H1 (cell line): ENCODE measurements at regions not wholly inside any gene's neighbourhood (a gene's known extent, or its start where the extent isn't known, plus 50 kb on each side); places are given as distances from the start of the nearest gene placed in this dataset.

ENCODE experiments used
- CTCF ChIA-PET: fragments of 300-600 bp; sonication (Branson Sonifier 250); formaldehyde crosslinking; loops from one replicate; lab custom pipeline; 2021; ENCODE audit not compliant: partially characterized antibody; lab: Charles Lee
- POLR2A ChIA-PET: fragments of 300-600 bp; sonication (Branson Sonifier 250); formaldehyde crosslinking; loops from one replicate; lab custom pipeline; 2021; ENCODE audit warnings: inconsistent platforms; ENCODE audit not compliant: partially characterized antibody; lab: Charles Lee
- DNase-seq, 2 experiments: peaks; one replicate each; pipeline versions ENCODE4 v3.0.0 to v3.0.0-alpha.2; 2010 to 2022; ENCODE audit warnings: low spot score in 2 of 2, low read depth in 1 of 2, mixed read lengths in 1 of 2
- FAIRE-seq: peaks from 2 replicates; lab custom pipeline; 2011; peaks lifted over from hg19 to GRCh38; lab: Jason Lieb, UNC
- H2AFZ ChIP-seq: 2 replicates; pipeline ENCODE4 v1.8.1; 2012; ENCODE audit warnings: low read length, inconsistent platforms
- H2AK5ac ChIP-seq: 2 replicates; pipeline ENCODE4 v1.6.1; 2013; ENCODE audit warnings: low read depth, low read length
- H2BK120ac ChIP-seq: replicated peaks from 2 replicates; pipeline ENCODE3; 2013; ENCODE audit warnings: low read depth, low read length, inconsistent platforms
- H2BK12ac ChIP-seq: 2 replicates; pipeline ENCODE4 v1.6.1; 2013; ENCODE audit warnings: low read depth, low read length
- H2BK15ac ChIP-seq: 2 replicates; pipeline ENCODE4 v1.6.1; 2013; ENCODE audit warnings: low read length
- H2BK20ac ChIP-seq: 2 replicates; pipeline ENCODE4 v1.6.1; 2013; ENCODE audit warnings: low read length
- H2BK5ac ChIP-seq: 2 replicates; pipeline ENCODE4 v1.6.1; 2013; ENCODE audit warnings: low read depth, low read length
- H3K14ac ChIP-seq: 2 replicates; pipeline ENCODE4 v1.6.1; 2013; ENCODE audit warnings: inconsistent platforms; ENCODE audit not compliant: insufficient read length
- H3K18ac ChIP-seq: 2 replicates; pipeline ENCODE4 v1.6.1; 2013; ENCODE audit warnings: low read length; ENCODE audit errors: extremely low read depth
- H3K23ac ChIP-seq: 2 replicates; pipeline ENCODE4 v1.6.1; 2013; ENCODE audit warnings: inconsistent platforms; ENCODE audit not compliant: insufficient read length
- H3K23me2 ChIP-seq: 2 replicates; pipeline ENCODE4 v1.6.1; 2013; ENCODE audit warnings: low read depth, low read length
- H3K27ac ChIP-seq: 2 replicates; pipeline ENCODE4 v1.6.1; 2011; ENCODE audit warnings: low read depth, low read length, inconsistent platforms
- H3K27me3 ChIP-seq, 4 experiments: replicated peaks in 1 of 4; 1 replicate in 1 of 4; 2 replicates in 3 of 4; pipeline versions ENCODE4 v1.6.1 to v1.8.1; 2011 to 2013; ENCODE audit warnings: low read length in 3 of 4, mild to moderate bottlenecking in 3 of 4, inconsistent platforms in 2 of 4, mixed read lengths in 2 of 4, moderate library complexity in 1 of 4; ENCODE audit not compliant: control insufficient read depth in 3 of 4, insufficient read depth in 3 of 4; ENCODE audit errors: extremely low read depth in 1 of 4
- H3K36me3 ChIP-seq, 4 experiments: 2 replicates each; pipeline versions ENCODE4 v1.6.1 to v1.8.1; 2011 to 2013; ENCODE audit warnings: mild to moderate bottlenecking in 4 of 4, low read length in 3 of 4, moderate library complexity in 2 of 4, control low read depth in 1 of 4, inconsistent platforms in 1 of 4; ENCODE audit not compliant: insufficient read depth in 4 of 4, control insufficient read depth in 2 of 4
- H3K4ac ChIP-seq: replicated peaks from 2 replicates; pipeline ENCODE3; 2013; ENCODE audit warnings: low read length, low read depth, mixed read lengths, inconsistent platforms; ENCODE audit not compliant: insufficient read length
- H3K4me1 ChIP-seq, 4 experiments: replicated peaks in 1 of 4; 1 replicate in 1 of 4; 2 replicates in 3 of 4; pipeline versions ENCODE4 v1.6.1 to v1.8.1; 2011 to 2013; ENCODE audit warnings: low read length in 3 of 4, inconsistent platforms in 2 of 4, mixed read lengths in 1 of 4; ENCODE audit not compliant: insufficient read depth in 4 of 4, control insufficient read depth in 3 of 4
- H3K4me2 ChIP-seq, 2 experiments: 2 replicates each; pipeline versions ENCODE4 v1.6.1 to v1.8.1; 2011 to 2013; ENCODE audit warnings: low read depth in 2 of 2, low read length in 2 of 2, control low read depth in 1 of 2, inconsistent platforms in 1 of 2, mild to moderate bottlenecking in 1 of 2; ENCODE audit not compliant: insufficient read depth in 1 of 2
- H3K4me3 ChIP-seq, 4 experiments: fragments of 200-600, 300-600 bp in 1 of 4; sonication (generic), shearing (Covaris generic), sonication (Bioruptor Twin) in 1 of 4; 2 replicates each; pipeline versions ENCODE4 v1.5.1 to v1.8.1; 2011 to 2016; ENCODE audit warnings: low read length in 4 of 4, low read depth in 3 of 4, control low read depth in 2 of 4, inconsistent platforms in 2 of 4, mild to moderate bottlenecking in 2 of 4, mixed read lengths in 1 of 4, moderate library complexity in 1 of 4; ENCODE audit not compliant: insufficient read depth in 2 of 4; ENCODE audit errors: extremely low read depth in 1 of 4
- H3K56ac ChIP-seq: replicated peaks from 2 replicates; pipeline ENCODE3; 2013; ENCODE audit warnings: low read depth, mild to moderate bottlenecking, mixed read lengths, low read length, inconsistent platforms; ENCODE audit not compliant: insufficient read length
- H3K79me1 ChIP-seq: 2 replicates; pipeline ENCODE4 v1.6.1; 2013; ENCODE audit warnings: low read depth, low read length, control low read depth
- H3K79me2 ChIP-seq, 2 experiments: 2 replicates each; pipeline versions ENCODE4 v1.6.1 to v1.8.1; 2012 to 2013; ENCODE audit warnings: low read length in 2 of 2, mild to moderate bottlenecking in 2 of 2, inconsistent platforms in 1 of 2; ENCODE audit not compliant: insufficient read depth in 2 of 2, control insufficient read depth in 1 of 2
- H3K9ac ChIP-seq, 4 experiments: replicated peaks in 1 of 4; 1 replicate in 1 of 4; 2 replicates in 3 of 4; pipeline versions ENCODE4 v1.6.1 to v1.8.1; 2011 to 2013; ENCODE audit warnings: low read depth in 3 of 4, low read length in 3 of 4, control low read depth in 2 of 4, mild to moderate bottlenecking in 2 of 4, moderate library complexity in 2 of 4, inconsistent platforms in 1 of 4; ENCODE audit errors: extremely low read depth in 1 of 4
- H3K9me3 ChIP-seq, 2 experiments: 2 replicates each; pipeline versions ENCODE4 v1.6.1 to v1.8.1; 2012 to 2013; ENCODE audit warnings: mild to moderate bottlenecking in 2 of 2, moderate library complexity in 2 of 2, control low read depth in 1 of 2, inconsistent platforms in 1 of 2, low read depth in 1 of 2, low read length in 1 of 2, mixed read lengths in 1 of 2; ENCODE audit not compliant: insufficient read depth in 2 of 2
- H4K20me1 ChIP-seq, 2 experiments: replicated peaks in 1 of 2; 2 replicates each; pipeline versions ENCODE3 to v1.8.1; 2011 to 2013; ENCODE audit warnings: inconsistent platforms in 2 of 2, low read length in 2 of 2, mild to moderate bottlenecking in 1 of 2; ENCODE audit not compliant: insufficient read depth in 2 of 2, control insufficient read depth in 1 of 2
- H4K5ac ChIP-seq: 2 replicates; pipeline ENCODE4 v1.6.1; 2013; ENCODE audit warnings: low read length, low read depth, mixed read lengths, inconsistent platforms; ENCODE audit not compliant: insufficient read length
- H4K8ac ChIP-seq: 2 replicates; pipeline ENCODE4 v1.8.0; 2013; ENCODE audit warnings: mild to moderate bottlenecking, moderate library complexity, low read length, inconsistent platforms; ENCODE audit not compliant: insufficient read depth; ENCODE audit errors: extremely low read depth
- H4K91ac ChIP-seq: replicated peaks from 2 replicates; pipeline ENCODE3; 2013; ENCODE audit warnings: low read length, mixed read lengths, inconsistent platforms; ENCODE audit not compliant: insufficient read length
- BCL11A ChIP-seq, 2 experiments: IDR thresholded peaks; one replicate each; pipeline ENCODE4 v1.6.1; 2011; ENCODE audit warnings: low read depth in 2 of 2, low read length in 2 of 2, mild to moderate bottlenecking in 2 of 2
- CBX5 ChIP-seq: fragments of 300-800, 300-1000 bp; sonication (generic); IDR thresholded peaks from 2 replicates; pipeline ENCODE4 v1.7.1; 2016; ENCODE audit warnings: antibody characterized with exemption, low read length, low read depth
- CTBP2 ChIP-seq: IDR thresholded peaks from 2 replicates; pipeline ENCODE4 v1.7.0; 2011; ENCODE audit warnings: borderline replicate concordance, mild to moderate bottlenecking, moderate library complexity, mixed read lengths, low read length; ENCODE audit not compliant: insufficient read depth, insufficient read length
- JUN ChIP-seq: IDR thresholded peaks from 2 replicates; pipeline ENCODE4 v1.6.1; 2011; ENCODE audit warnings: low read depth, mild to moderate bottlenecking, improper control_type of control experiment, low read length
- KDM5A ChIP-seq: fragments of 200-600 bp; IDR thresholded peaks from 2 replicates; pipeline ENCODE4 v1.7.1; 2012; ENCODE audit warnings: mild to moderate bottlenecking, low read length, inconsistent platforms, mixed read lengths
- RXRA ChIP-seq: IDR thresholded peaks from 2 replicates; pipeline ENCODE4 v1.6.1; 2011; ENCODE audit warnings: low read depth, mild to moderate bottlenecking, low read length, moderate library complexity; ENCODE audit not compliant: insufficient read depth
- TEAD4 ChIP-seq: IDR thresholded peaks from 2 replicates; pipeline ENCODE4 v1.6.1; 2012; ENCODE audit warnings: low read depth, low read length, inconsistent platforms, mixed read lengths
- WGBS, 2 experiments: shearing (Covaris generic) in 1 of 2; methylation state at CpG; one replicate each; pipeline versions ENCODE4 v1.1.6 to v1.1.7; 2013 to 2015; ENCODE audit warnings: low lambda C conversion rate in 2 of 2, mixed read lengths in 2 of 2, inconsistent platforms in 1 of 2, low coverage in 1 of 2, missing lambda C conversion rate in 1 of 2; ENCODE audit not compliant: insufficient replicate concordance in 2 of 2, insufficient coverage in 1 of 2, insufficient read length in 1 of 2; ENCODE audit errors: extremely low coverage in 1 of 2, missing lambda C conversion rate in 1 of 2; 5-methylcytosine and 5-hydroxymethylcytosine counted together
- TF ChIP-seq, protein P1 (sequence below): IDR thresholded peaks from 2 replicates; pipeline ENCODE4 v1.6.1; 2012; ENCODE audit warnings: inconsistent platforms
- TF ChIP-seq, protein P2 (sequence below): IDR thresholded peaks from 2 replicates; pipeline ENCODE4 v1.6.1; 2012; ENCODE audit warnings: low read length, inconsistent platforms

DNA sequence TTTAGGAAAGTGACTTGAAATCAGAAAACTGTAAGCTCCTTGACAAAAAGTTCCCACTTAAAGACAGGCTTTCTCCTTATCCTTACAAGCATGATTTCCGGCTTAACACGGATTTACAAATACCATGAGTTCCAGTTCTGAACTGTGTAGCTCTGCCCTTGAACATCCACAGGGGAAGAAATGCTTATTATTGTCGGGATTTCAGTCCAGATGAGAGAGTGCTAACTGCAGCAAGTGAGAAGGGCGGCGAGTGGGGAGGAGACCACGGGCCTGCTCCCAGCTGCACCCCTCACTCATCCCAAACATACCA, 73.1 kb downstream of the LRRC30 start:
- Histone ChIP-seq H4K8ac (no peak overlapping the region), H3K14ac (no peak overlapping the region), H2BK5ac (no peak overlapping the region), H3K4me3 (no peak overlapping the region), H3K23me2 (no peaks in the 10 kb centered on the region), H3K79me2 (no peaks in the 10 kb centered on the region), H3K36me3 (no peaks in the 10 kb centered on the region), H3K79me1 (no peaks in the 10 kb centered on the region), H4K91ac (no peak overlapping the region), H2BK20ac (no peak overlapping the region), H3K23ac (no peak overlapping the region), H2BK15ac (no peak overlapping the region), H3K18ac (no peak overlapping the region), H3K9ac (no peak overlapping the region), H3K9me3 (peaks cover 0 to 5% of the 10 kb centered on the region in 2 experiments; a peak in 1 of 4 replicates), H2AK5ac (no peak overlapping the region), H4K5ac (no peak overlapping the region), H3K56ac (no peak overlapping the region), H2BK12ac (no peak overlapping the region), H2BK120ac (no peak overlapping the region), H3K4me1 (no peaks in the 10 kb centered on the region), H3K27ac (no peak overlapping the region), H3K4ac (no peak overlapping the region), H4K20me1 (no peaks in the 10 kb centered on the region), H2AFZ (no peak overlapping the region), H3K27me3 (no peaks in the 10 kb centered on the region), H3K4me2 (no peak overlapping the region)
- 79% methylated on average over 5 of the region's 6 CpGs; no CpG with 5 or more reads in 1 of the 2 experiments for WGBS, 2 experiments
- FAIRE-seq (no peak), DNase-seq (no peak)
- CTCF ChIA-PET = interaction anchor here (0.6 to 1.2 kb wide), 5 partner anchors 11 to 67 kb away, joined by 3 to 4 read pairs (median 3); no protein-coding TSS in a partner anchor
- POLR2A ChIA-PET = interaction anchor here (0.5 to 0.7 kb wide), 3 partner anchors 16 to 1410 kb away, joined by 3 read pairs; no protein-coding TSS in a partner anchor
- TF ChIP-seq CTBP2 = no peak
- TF ChIP-seq TEAD4 = no peak
- TF ChIP-seq, protein P1, sequence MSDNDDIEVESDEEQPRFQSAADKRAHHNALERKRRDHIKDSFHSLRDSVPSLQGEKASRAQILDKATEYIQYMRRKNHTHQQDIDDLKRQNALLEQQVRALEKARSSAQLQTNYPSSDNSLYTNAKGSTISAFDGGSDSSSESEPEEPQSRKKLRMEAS = no peak
- no peak for TF ChIP-seq BCL11A (IDR thresholded peaks at IDR 0.05; ENCODE audit: low read depth in 2 of 2, low read length in 2 of 2)
- TF ChIP-seq JUN = no peak
- TF ChIP-seq KDM5A = no peak
- TF ChIP-seq RXRA = no peak
- TF ChIP-seq, protein P2, sequence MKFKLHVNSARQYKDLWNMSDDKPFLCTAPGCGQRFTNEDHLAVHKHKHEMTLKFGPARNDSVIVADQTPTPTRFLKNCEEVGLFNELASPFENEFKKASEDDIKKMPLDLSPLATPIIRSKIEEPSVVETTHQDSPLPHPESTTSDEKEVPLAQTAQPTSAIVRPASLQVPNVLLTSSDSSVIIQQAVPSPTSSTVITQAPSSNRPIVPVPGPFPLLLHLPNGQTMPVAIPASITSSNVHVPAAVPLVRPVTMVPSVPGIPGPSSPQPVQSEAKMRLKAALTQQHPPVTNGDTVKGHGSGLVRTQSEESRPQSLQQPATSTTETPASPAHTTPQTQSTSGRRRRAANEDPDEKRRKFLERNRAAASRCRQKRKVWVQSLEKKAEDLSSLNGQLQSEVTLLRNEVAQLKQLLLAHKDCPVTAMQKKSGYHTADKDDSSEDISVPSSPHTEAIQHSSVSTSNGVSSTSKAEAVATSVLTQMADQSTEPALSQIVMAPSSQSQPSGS = no peak
- TF ChIP-seq CBX5 = no peak
